ENCODE measurements at regions not wholly inside any gene's neighbourhood (a gene's known extent, or its start where the extent isn't known, plus 50 kb on each side); places are given as distances from the start of the nearest gene placed in this dataset.
"Not testable (repeated sequence)": the region's sequence is repeated elsewhere in the genome, so short reads cannot be mapped to it uniquely, and the experiment has no call there.

DNA sequence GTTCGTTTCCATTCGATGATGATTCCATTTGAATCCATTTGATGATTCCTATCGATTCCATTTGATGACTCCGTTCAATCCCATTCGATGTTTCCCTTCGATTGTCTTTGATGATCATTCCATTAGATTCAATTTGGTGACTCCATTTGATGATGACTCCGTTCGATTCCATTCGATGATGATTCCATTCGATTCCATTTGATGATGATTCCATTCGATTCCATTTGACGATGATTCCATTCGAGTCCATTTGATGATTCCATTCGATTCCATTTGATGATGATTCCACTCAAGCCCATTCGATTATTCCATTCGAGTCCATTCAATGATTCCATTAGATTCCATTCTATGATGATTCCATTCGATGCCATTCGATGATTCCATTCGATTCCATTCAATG, 2730.6 kb downstream of the RPIA start:
- DNase-seq (ENCODE audit: low spot score); ATAC-seq: not testable (repeated sequence)

DNA sequence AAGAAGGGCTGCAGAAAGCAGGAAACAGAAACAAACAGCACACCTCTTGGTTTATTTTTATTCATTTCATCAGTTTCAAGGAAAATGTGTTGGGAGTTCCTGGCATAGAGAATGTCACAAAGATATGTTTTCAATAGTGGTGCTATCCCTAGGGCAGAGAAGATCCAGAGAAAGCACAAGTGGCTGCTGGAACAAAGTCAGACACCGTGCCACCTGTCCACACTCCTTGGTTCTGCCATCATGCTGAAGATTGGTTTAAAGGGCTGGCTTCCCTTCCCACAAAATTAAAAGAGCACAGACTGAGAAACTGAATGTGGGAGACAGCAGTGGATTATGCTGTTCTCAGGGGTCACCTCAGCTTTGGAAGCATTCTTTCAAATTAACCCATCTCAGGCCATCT, 2735.7 kb downstream of the RPIA start:
- ATAC-seq: not testable (repeated sequence)

DNA sequence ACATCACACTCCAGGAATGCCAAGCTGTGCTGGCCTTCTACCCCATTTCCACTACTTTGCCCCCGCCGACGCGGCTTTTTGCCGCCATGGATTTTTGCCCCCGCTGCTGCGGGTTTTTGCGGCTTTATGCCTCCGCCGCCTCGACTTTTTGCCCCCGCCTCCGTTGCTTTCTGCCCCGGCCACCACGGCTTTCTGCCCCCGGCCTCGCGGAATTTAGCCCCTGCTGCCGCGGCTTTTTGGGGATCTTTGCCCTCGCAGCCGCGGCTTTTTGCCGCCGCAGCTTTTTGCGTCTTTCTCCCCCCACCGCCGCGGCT, 2750.4 kb downstream of the RPIA start:
- not testable (repeated sequence) for ATAC-seq; DNase-seq (ENCODE audit: low spot score)

More for the DNA sequence above, 2735.7 kb downstream of the RPIA start:
- DNase-seq (ENCODE audit: low spot score): not testable (repeated sequence)

DNA sequence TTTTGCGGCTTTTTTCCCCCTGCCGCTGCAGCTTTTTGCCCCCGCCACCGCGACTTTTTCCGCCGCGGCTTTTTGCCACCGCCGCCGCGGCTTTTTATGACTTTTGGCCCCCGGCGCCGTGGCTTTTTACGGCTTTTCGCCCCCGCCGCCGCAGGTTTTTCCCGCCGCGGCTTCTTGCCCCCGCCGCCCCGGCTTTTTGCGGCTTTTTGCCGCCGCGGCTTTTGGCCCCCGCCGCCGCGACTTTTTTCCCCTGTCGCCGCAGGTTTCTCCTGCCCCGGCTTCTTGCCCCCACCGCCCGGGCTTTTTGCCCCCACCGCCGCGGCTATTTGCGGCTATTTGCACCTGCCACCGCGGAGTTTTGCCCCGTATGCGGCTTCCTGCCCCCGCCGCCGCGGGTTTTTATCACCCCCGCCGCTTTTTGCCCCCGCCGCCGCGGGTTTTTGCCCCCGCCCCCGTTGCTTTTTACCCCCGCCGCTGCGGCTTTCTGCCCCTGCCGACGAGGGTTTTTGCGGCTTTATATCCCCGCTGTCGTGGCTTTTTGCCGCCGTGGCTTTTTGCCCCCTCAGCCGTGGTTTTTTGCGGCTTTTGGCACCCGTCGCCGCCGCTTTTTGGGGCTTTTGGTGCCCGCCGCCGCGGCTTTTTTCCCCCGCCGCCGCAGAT, 2750.9 kb downstream of the RPIA start:
- no peak for DNase-seq (ENCODE audit: low spot score)

DNA sequence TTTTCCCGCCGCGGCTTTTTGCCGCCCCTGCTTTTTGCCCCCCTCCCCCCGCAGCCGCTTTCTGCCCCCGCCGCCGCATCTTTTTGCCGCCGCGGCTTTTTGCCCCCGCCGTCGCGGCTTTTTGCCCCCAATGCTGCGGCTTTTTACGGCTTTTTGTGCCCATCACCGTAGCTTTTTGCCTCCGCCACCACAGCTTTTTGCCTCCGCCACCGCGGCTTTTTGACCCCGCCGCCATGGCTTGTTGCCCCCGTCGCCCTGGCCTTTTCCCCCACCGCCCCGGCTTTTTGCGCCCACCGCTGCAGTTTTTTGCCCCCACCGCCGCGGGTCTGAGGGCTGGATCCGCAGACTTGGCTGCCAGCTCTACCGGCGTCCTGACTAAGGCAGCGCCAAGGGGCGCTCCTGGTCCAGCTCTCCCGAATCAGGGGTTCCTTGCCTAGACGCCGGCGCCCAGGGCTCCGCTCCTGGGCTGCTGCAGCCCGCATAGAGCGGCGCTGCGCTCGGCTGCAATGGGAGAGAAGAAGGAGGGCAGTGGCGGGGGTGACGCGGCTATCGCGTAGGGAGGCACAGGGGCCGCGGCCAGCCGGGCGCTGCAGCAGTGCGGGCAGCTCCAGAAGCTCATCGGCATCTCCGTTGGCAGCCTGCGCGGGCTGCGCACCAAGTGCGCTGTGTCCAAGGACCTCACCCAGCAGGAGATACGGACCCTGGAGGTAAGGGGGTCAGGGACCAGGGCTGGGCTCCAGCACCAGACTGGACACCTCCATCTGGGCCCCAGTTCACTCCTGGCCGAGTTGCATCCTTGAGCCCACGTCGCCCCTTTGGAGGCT, 2751.6 kb downstream of the RPIA start:
- not testable (repeated sequence) for DNase-seq (ENCODE audit: low spot score)
- peak; percentile 31 for ATAC-seq

More for the DNA sequence above, 2750.9 kb downstream of the RPIA start:
- peak; percentile 16 for ATAC-seq

DNA sequence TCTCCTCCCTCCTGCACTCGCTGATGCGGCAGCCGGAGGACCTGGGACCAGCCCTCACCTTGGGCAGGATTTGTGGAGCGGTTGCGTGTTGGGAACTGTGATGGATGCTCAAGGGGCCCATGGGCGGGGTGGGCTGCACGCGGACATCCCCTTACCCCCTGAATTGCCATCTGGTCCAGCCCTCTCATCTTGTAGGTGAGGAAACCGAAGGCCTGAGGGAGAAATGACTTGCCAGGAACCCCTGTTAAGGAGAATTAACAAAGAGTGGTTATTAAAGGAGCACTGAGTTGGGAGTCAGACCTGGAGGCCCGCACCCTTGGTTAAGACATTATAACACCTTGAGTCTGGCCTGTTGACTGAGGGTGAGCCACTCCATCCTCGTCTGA, 2752.2 kb downstream of the RPIA start:
- ATAC-seq; DNase-seq (ENCODE audit: low spot score): not testable (repeated sequence)

DNA sequence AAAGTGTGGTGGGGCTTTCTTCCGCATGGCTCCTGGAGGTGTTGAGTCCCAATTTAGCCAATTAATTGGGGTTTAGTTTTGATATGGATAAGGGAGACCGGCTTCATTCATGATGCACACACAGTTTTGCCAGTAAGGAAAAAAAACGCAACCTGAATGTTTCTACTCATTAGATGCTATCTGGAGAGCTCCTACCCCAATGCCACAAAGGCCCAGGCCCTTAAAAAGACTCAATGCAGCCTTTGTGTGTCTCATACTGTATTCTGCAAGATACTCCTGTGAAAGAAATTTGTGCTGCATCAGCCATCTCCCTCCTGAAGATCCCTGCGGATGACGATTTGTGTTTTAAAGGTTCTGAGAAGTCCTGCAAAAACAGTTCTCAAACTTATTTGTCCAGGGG, 2754.2 kb downstream of the RPIA start:
- not testable (repeated sequence) for DNase-seq (ENCODE audit: low spot score); ATAC-seq

DNA sequence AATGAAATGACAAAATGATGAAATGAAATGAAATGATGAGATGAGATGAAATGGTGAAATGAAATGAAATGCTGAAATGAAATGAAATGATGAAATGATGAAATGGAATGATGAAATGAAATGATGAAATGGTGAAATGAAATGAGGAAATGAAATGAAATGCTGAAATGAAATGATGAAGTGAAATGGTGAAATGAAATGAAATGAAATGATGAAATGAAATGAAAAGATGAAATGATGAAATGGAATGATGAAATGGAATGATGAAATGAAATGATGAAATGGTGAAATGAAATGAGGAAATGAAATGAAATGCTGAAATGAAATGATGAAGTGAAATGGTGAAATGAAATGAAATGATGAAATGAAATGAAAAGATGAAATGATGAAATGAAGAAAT, 2755.0 kb downstream of the RPIA start:
- not testable (repeated sequence) for DNase-seq (ENCODE audit: low spot score); ATAC-seq

DNA sequence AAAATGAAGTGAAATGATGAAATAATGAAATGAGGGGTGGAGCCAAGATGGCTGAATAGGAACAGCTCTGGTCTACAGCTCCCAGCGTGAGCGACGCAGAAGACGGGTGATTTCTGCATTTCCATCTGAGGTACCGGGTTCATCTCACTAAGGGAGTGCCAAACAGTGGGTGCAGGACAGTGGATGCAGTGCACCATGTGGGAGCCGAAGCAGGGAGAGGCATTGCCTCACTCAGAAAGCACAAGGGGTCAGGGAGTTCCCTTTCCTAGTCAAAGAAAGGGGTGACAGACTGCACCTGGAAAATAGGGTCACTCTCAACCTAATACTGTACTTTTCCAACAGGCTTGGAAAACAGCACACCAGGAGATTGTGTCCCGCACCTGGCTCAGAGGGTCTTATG, 2755.4 kb downstream of the RPIA start:
- not testable (repeated sequence) for DNase-seq (ENCODE audit: low spot score); ATAC-seq

DNA sequence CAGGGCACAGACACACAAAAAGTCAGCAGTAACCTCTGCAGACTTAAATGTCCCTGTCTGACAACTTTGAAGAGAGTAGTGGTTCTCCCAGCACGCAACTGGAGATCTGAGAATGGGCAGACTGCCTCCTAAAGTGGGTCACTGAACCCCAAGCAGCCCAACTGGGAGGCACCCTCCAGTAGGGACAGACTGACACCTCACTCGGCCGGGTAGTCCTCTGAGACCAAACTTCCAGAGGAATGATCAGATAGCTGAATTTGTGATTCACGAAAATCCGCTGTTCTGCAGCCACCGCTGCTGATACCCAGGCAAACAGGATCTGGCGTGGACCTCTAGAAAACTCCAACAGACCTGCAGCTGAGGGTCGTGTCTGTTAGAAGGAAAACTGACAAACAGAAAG, 2756.0 kb downstream of the RPIA start:
- not testable (repeated sequence) for ATAC-seq; DNase-seq (ENCODE audit: low spot score)

DNA sequence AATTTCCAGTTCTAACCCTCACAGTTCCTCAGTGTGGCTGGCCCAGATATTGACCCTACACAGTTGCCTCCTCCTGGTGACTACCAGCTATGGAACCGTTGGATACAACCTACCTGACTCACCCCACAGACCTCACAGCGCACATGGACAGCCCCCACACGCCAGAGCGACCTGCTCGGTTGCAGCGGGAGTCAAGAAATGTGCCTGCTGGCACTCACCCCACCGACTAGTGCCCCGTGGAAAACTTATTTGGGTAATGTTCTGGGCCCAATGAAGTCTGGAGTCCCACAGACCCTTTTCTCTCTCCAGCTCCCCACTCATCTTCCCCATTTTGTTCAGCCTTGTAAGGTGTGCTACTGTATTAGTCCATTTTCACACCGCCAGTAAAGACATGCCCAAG, 2770.8 kb downstream of the RPIA start:
- ATAC-seq; DNase-seq (ENCODE audit: low spot score): not testable (repeated sequence)

DNA sequence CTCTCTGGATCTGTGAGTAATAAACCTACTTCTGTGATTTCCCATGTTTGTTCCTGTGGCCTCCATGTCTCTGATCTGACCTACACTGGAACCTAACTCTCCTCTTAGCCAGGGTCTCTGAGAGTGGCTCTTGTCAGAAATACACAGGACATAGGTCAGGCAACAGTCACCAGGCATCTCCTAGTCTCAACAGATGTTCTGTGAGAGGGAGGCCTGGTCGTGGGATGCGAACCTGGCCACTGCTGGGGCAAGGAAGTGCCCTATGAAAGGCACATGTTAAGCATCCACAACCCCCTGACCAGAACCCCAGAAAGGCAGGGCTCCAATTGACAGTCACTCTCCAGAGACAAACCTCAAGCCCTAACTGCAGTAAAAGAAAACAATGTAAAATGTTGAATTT, 2771.5 kb downstream of the RPIA start:
- not testable (repeated sequence) for ATAC-seq; DNase-seq (ENCODE audit: low spot score)

DNA sequence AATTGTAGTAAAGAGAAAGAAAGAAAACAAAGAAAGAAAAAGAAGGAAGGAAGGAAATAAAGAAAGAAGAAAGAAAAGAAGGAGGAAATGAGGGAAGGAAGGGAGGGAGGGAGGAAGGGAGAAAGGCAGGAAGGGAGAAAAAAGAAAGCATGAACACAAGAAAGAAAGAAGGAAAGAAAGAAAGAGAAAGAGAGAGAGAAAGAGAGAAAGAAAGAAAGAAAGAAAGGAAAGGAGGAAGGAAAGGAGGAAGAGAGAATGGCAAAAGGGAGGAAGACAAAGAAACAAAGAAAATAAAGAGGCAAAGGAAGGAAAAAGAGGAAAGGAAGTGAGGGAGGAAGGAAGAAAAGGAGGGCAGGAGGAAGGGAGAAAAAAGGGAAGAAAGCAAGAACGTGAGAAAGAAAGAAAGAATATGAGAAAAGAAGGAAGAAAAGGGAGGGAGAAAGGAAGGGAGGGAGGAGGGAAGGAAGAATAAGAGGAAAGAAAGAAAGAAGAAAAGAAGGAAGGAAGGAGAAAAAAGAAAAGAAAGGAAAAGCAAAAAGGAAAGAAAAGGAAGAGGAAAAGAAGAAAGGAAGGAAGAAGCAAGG, 2775.4 kb downstream of the RPIA start:
- not testable (repeated sequence) for DNase-seq (ENCODE audit: low spot score); ATAC-seq

DNA sequence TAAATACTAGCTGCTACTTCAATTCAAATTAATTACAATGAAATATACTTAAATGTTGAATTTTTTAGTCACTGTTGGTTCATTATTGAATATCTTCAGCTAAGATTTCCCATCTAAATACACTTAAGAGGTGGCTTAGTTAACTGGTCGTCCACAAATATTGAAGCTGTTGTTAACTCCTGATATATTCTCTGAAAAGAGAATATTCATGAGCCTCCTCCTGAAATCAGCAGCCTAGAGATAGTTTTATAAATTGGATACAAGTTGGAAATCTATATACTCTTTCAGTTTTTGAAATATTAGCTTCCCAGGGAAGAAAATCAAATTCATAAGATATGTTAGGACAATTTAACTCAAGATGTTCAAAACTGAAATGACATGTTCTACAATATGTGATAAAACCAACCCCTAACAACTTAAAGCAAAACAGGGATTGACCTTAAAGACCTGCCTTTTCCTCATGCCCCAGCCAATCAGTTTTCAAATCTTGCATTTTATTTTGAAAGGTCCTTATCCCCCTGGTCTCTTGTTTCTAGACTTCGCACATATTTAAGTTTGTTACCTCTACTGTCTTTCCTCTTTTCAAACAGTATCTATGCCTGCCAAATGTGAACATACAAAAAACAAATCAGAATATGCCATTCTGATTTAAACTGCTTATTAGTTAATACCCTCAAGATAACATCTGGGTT, 2784.9 kb downstream of the RPIA start:
- ATAC-seq; DNase-seq (ENCODE audit: low spot score): not testable (repeated sequence)

DNA sequence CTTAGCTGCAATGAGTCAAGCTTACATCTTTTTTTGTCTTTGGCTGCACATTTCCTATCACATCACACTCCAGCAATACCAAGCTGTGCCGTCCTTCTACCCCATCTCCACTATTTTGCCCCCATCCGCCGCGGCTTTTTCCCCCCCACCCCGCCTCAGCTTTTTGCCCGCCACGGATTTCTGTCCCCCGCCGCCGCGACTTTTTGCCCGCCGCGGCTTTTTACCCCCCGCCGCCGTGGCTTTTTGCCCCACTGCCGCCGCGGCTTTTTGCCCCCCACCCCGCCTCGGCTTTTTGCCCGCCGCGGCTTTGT, 2785.4 kb downstream of the RPIA start:
- ATAC-seq; DNase-seq (ENCODE audit: low spot score): not testable (repeated sequence)

DNA sequence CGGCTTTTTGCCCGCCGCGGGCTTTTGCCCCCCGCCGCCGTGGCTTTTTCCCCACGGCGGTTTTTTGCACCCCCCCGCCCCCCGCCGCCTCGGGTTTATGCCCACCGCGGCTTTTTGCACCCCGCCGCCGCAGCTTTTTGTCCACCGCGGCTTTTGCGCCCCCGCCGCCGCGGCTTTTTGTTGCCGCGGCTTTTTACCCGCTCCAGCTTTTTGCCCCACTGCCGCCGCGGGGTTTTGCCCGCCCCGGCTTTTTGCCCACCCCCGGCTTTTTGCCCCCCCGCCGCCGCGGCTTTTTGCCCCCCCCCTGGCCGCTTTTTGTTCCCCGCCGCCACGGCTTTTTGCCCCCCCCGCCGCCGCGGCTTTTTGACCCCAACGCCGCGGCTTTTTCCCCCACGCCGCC, 2785.8 kb downstream of the RPIA start:
- DNase-seq (ENCODE audit: low spot score); ATAC-seq: not testable (repeated sequence)

DNA sequence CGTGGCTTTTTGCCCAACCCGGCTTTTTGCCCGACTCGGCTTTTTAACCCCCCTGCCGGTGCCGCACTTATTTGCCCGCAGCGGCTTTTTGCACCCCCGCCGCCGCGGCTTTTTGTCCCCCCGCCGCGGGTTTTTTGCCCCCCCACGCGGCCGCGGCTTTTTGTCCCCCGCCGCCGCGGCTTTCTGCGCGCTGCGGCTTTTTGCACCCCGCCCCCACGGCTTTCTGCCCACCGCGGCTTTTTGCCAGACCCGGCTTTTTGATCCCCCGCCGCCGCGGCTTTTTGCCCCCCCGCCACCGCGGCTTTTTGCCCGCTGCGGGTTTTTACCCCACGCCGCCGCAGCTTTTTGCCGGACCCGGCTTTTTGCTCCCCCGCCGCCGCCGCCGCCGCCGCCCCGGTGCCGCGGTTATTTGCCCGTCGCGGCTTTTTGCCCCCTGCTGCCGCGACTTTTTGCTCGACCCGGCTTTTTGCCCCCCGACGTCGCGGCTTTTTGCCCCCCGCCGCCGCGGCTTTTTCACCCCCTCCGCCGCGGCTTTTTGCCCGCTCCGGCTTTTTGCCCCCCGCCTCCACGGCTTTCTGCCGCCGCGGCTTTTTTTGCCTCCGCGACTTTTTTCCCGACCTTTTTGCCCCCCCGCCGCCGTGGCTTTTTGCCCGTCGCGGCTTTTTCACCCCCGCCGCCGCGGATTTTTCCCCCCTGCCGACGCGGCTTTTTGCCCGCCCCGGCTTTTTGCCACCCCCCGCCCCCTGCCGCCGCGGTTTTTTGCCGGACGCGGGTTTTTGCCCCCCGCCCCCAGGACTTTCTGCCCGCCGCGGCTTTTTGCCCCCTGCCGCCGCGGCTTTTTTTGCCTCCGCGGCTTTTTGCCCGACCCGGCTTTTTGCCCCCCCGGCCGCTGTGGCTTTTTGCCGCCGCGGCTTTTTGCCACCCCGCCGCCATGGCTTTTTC, 2786.5 kb downstream of the RPIA start:
- ATAC-seq (peak; percentile 45), DNase-seq (ENCODE audit: low spot score) (peak; percentile 52)

DNA sequence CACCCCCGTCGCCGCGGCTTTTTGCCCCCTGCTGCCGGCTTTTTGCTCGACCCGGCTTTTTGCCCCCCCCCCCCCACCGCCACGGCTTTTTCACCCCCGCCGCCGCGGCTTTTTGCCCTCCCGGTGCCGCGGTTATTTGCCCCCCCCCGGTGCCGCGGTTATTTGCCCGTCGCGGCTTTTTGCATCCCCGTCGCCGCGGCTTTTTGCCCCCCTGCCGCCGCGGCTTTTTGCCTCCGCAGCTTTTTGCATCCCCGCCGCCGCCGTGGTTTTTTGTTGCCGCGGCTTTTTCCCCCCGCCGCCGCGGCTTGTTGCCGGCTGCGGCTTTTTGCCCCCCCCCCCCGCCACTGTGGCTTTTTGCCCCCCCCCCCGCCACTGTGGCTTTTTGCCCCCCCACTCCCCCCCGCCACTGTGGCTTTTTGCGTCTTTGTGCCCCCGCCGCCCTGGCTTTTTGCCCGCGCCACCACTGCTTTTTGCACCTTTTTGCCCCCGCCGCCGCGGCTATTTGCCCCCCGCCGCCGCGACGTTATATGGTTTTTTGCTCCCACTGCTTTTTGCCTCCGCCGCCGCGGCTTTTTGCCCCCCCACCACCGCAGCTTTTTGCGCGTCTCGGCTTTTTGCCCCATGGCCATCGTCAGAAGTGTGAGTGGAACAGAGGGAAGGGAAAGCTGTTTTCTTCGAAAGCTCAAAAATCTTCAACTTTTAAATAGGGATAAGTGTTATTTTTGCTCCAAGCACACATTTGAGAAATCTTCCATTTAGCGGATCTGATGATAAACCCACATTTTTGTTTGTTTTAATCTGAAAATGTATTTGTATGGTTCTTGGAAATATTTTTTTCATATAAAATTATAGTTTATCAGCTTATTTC, 2787.6 kb downstream of the RPIA start:
- ATAC-seq: not testable (repeated sequence)
- peak; percentile 42 for DNase-seq (ENCODE audit: low spot score)

DNA sequence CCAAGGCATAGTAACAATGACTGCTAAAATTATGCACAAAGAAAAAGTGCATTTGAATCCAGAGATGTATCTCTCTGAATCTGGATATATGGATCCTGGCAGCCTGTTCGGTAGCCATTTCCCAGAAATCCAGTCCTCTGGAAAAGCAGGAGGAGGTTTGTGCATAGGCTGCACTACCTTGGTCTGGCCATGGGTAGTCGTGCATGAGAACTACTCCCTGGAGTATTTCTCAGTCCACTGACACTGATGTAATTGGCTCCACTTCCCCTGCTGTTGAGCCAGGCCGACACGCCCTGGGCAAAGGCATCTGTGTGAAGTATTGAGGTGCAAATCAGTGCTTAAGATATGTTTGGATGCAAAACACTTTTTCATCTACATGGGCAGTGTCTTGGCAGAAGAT, 2793.8 kb downstream of the RPIA start:
- not testable (repeated sequence) for ATAC-seq
- peak; percentile 37 for DNase-seq (ENCODE audit: low spot score)
